GM19238 (cell line): ENCODE measurements at regions not wholly inside any gene's neighbourhood (a gene's known extent, or its start where the extent isn't known, plus 50 kb on each side); places are given as distances from the start of the nearest gene placed in this dataset.
"Not testable (repeated sequence)": the region's sequence is repeated elsewhere in the genome, so short reads cannot be mapped to it uniquely, and the experiment has no call there.

Experiments
- DNase-seq: peaks from one replicate; pipeline ENCODE4 v3.0.0; 2011; ENCODE audit warnings: low spot score; ENCODE audit not compliant: insufficient read length

GRCh38 chr14:105928171-105929111 is 402.1 kb downstream of the TMEM121 start:
- DNase-seq: not testable (repeated sequence)

- no peak for DNase-seq
Measured at GRCh38 chr14:105929327-105930081, 403.1 kb downstream of the TMEM121 start.

GRCh38 chr14:105930572-105930971 is 404.2 kb downstream of the TMEM121 start:
- DNase-seq: no peak

DNA sequence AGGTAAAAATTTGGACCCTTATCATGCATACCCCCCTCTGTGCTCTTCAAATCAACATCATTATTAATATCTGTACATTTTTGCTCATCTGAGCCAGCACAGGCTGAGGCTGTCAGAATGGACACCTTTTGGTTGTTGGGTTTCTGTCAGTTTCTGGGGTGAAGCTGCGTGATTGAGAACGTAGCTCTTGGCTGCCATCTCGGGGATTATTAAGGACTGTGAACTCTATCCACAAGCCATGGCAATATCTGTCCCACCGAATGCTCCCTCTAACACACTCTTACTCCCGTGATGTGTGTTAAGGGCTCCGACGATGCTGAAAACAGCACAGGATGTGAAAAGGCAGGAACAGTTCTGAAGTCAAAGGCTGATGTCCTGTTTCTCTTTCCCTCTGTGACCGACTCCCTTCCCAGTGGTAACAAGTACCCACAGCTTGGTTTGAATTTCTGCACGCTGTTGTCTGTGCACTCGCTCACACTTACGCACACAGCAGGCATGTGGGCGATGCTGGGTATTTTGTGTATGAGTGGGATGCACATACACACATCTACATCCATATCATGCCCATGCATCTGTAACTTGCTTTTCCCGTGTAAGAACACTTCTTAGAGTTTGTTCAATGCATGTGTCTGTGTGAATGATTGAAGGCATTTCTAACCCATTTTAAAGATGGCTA is 405.6 kb downstream of the TMEM121 start:
- DNase-seq: no peak

DNA sequence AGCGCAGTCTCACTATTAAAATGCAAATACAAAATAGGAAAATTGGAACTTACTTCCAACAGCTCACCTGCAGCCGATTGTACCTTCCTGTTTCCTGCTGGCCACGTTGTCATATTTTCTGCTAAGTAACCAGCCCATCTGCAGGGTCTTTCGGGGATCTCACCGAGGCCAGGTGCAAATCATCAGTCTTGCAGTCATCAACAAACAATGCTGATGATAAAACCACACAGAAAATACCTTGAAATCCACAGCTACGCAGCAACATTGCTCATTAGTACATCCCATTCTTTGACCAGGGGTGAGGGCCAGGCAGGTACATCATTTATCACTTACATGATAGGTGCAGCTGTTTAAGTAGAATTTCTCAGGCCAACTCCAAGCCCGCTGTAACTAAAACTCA is 406.9 kb downstream of the TMEM121 start:
- DNase-seq: no peak

GRCh38 chr14:105935384-105935783 is 409.0 kb downstream of the TMEM121 start:
- no peak for DNase-seq

DNA sequence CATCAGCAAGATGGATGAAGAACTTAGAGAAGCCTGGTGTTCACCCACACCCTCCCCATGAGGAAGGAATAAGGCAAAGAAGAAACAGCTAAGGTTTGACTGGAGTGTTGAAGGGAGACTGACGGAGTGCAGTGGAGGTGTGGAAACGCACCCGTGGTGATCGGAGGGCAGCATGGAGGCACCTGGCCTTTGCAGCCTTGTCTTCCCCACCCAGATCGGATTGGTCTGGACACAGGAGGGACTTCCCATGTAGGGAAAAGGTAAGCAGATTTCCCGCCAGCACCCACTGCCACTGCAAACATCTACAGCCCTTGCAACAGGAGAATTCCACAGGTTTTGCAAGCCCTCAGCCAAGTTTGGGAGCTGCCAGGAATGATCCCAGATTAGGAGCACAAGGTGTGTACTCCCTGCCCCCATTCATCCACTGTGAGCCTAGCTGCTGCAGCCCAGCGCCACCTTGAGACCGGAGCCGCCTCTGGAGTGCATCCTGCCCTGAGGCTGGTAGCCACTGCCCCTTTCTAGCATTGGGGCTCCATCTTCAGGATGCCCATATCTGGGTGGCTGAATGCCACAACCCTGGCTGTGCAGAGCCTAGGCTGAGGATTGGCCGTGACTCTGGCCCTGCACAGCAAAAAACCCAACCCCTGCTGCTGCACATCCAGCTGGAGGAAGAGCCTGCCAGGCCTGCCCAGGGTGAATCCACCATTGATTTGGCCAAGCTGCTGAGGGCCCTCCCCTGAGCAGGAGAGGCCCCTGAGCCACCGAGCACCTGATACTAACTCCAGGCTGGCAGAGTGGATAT is 411.1 kb downstream of the TMEM121 start:
- no peak for DNase-seq

GRCh38 chr14:105938055-105938863 is 411.9 kb downstream of the TMEM121 start:
- no peak for DNase-seq

DNA sequence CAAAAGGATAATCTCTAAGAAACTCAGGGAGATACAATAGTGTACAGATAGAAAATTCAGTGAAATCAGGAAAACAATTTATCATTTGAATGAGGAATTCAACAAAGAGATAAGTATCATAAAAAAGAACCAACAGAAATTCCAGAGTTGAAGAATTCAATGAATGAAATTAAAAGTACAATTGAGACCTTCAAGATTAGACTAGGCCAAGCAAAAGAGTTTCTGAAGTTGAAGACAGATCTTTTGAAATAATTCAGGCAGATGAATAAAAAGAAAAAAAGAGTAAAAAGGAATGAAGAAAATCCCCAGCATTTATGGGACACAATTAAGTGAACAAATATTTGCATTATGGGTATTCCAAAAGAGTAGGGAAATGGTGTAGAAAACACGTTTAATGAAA is 412.6 kb downstream of the TMEM121 start:
- no peak for DNase-seq

DNA sequence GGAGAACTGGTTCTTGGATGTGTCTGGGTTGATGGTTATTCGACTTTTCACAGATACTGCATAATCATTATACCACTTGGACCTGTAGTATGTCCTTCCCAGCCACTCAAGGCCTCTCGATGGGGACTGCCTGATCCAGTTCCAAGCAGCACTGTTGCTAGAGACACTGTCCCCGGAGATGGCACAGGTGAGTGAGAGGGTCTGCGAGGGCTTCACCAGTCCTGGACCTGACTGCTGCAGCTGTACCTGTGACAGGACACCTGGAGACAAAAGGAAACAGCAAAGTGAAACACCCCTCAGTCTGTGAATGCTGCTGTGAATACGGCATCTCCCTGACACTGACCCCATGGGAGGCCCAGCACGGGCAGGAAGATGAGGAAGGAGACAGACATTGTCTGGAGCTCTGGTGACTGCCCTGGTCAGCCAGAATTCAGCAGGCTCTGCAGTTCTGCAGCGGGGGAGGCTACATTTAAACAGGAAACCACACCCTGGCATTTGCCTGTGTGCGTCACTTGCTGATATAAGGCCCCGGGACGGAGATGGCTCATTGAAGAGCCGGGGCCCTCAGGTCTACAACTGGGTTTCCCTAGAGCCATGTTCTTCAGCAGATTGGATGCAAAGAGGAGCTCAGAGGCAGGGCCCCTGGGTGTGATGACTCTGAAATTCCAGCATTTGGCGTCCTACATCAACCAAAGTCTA is 413.6 kb downstream of the TMEM121 start:
- no peak for DNase-seq

- DNase-seq: no peak
Measured at GRCh38 chr14:105940534-105941225, 414.3 kb downstream of the TMEM121 start.

DNA sequence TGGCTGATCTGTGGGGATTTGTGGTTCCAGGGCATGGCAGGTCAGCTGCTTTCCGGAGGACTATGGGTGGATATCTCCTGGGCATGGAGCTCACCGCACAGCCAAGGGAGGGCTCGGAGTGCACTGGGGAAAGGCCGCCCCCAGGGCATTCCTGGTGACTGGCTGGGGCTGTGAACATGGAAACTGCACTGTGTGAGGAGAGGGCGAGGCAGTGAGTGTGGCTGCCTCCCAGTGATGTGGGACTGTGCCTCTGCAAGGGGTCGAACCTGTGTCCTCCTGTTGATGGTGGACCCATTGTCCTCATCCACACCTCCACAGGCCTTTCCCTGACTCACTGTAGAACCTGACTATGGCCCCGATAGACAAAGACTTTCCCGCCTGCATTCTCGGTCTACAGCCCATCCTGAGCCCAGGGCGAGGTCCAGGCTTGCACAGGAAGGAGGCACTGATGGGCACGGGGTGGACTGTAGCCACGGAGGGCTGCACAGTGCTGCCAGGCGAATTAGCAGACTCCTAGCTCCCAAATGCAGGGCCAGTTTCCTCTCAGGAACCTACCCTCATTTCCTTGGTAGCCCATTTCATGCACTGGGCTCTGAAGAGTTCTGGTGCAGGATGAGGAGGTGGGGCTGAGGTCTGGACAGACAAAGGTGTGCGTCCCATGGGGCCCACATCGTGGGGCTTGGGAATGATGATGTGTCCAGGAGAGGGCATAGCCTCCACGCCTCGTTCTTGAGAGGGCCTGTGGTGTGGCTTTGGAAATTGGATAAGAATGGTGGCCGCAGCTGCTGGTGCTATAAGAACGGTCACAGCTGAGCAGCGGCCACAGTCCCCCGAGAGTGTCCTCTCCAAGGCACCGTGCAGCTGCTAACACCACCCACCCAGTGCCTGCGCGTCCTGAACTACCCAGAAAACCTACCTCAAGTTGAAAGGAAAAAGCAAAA is 415.1 kb downstream of the TMEM121 start:
- DNase-seq: no peak

GRCh38 chr14:105942725-105943124 is 416.3 kb downstream of the TMEM121 start:
- not testable (repeated sequence) for DNase-seq

DNA sequence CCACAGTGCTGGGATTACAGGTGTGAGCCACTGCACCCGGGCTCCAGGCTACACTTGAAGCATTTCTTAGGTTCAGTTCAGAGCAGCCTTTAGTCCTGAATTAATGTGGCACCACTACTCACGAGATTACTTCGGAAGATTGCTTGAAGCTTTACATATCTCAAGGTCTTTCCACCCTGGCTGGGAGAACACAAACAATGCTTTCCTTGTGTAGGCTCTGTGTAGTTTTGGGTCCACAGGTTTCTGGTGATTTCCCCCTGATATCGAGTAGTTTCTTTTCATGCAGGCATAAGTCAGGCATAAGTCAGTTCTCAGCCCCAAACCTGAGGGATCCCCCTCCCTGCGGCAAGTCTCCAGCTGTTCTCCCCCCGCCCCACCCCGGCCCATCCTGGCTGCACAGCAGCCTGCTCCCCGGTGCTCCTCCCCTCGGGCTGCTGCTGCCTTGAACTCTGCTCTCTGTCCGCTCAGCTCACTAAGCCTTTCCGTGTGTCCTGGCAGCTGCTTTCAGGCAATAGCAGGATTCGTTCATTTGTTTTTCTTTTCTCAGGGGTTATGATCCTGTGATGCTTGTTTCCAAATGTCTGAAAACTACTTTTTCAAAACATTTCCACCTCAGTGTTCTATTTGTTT is 417.7 kb downstream of the TMEM121 start:
- DNase-seq: no peak

- no peak for DNase-seq
Measured at GRCh38 chr14:105944632-105945610, 418.5 kb downstream of the TMEM121 start.

DNA sequence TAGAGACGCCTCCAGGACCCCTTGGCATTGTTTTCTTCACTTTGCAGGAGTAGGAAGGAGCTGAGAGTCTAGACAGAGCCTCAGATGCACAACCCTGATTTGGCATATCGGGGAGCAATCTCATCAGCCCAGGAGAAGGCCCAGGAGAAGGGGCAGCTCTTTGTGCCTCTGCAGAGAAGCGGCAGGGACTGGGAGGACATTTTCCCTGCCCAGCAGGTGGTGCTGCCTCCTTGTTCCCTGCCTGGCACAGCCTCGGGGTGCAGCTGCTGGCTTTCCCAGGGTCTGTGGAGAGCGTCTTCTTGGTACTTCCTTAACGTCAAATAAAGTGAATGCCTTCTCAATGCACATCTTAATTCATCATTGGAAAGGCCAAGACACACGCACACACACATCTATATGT is 419.5 kb downstream of the TMEM121 start:
- DNase-seq: no peak
